A549 (cell line): ENCODE measurements at regions not wholly inside any gene's neighbourhood (a gene's known extent, or its start where the extent isn't known, plus 50 kb on each side); places are given as distances from the start of the nearest gene placed in this dataset.

Experiments used
- CTCF ChIP-seq: fragments of >200 bp; sonication (Bioruptor Twin); formaldehyde crosslinking; IDR thresholded peaks from 3 replicates; pipeline ENCODE4 v1.5.1; 2016
- MAFK ChIP-seq: fragments of 450-650 bp; IDR thresholded peaks from 2 replicates; pipeline ENCODE4 v1.6.1; 2014; ENCODE audit not compliant: partially characterized antibody
- MYC ChIP-seq: IDR thresholded peaks from 2 replicates; pipeline ENCODE4 v1.6.1; 2012; ENCODE audit warnings: mild to moderate bottlenecking, inconsistent platforms, low read length, improper control_type of control experiment, borderline replicate concordance
- RFX5 ChIP-seq: fragments of 450-650 bp; IDR thresholded peaks from 2 replicates; pipeline ENCODE4 v1.7.1; 2014; ENCODE audit warnings: antibody characterized with exemption, mild to moderate bottlenecking, moderate library complexity
- ZSCAN20 ChIP-seq: fragments of 250-450 bp; sonication (Bioruptor Pico); IDR thresholded peaks from 2 replicates; pipeline ENCODE4 v1.8.0; 2022; ENCODE audit warnings: mild to moderate bottlenecking, moderate library complexity
- TF ChIP-seq, protein P1 (sequence below): fragments of 450-650 bp; IDR thresholded peaks from 2 replicates; pipeline ENCODE4 v1.6.1; 2014; ENCODE audit warnings: antibody characterized with exemption
- TF ChIP-seq, protein P2 (sequence below): IDR thresholded peaks from 2 replicates; pipeline ENCODE4 v1.6.1; 2012

- no peak for TF ChIP-seq CTCF
- no peak for TF ChIP-seq ZSCAN20
- TF ChIP-seq RFX5 = no peak
- TF ChIP-seq MAFK = no peak
- TF ChIP-seq, protein P1, sequence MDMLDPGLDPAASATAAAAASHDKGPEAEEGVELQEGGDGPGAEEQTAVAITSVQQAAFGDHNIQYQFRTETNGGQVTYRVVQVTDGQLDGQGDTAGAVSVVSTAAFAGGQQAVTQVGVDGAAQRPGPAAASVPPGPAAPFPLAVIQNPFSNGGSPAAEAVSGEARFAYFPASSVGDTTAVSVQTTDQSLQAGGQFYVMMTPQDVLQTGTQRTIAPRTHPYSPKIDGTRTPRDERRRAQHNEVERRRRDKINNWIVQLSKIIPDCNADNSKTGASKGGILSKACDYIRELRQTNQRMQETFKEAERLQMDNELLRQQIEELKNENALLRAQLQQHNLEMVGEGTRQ = no peak
- TF ChIP-seq MYC = no peak
- TF ChIP-seq, protein P2, sequence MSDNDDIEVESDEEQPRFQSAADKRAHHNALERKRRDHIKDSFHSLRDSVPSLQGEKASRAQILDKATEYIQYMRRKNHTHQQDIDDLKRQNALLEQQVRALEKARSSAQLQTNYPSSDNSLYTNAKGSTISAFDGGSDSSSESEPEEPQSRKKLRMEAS = no peak
Measured at GRCh38 chr2:150020937-150021673, 433.5 kb upstream of the MMADHC start.
